Liver (tissue), 8 donors: ENCODE measurements at regions not wholly inside any gene's neighbourhood (a gene's known extent, or its start where the extent isn't known, plus 50 kb on each side); places are given as distances from the start of the nearest gene placed in this dataset.

Source experiments
- DNase-seq: peaks from one replicate; pipeline ENCODE4 v3.0.0-alpha.2; 2017; ENCODE audit warnings: low spot score
- H3K27ac ChIP-seq, 2 donors: one replicate each; pipeline ENCODE4 v1.7.0; 2013; ENCODE audit warnings: inconsistent platforms in 2 of 2, low read length in 2 of 2, control low read depth in 1 of 2, low read depth in 1 of 2, mild to moderate bottlenecking in 1 of 2
- H3K27me3 ChIP-seq, 4 donors: one replicate each; pipeline versions ENCODE4 v1.6.1 to v1.7.0; 2013; ENCODE audit warnings: low read length in 3 of 4, inconsistent platforms in 1 of 4, mild to moderate bottlenecking in 1 of 4, moderate library complexity in 1 of 4; ENCODE audit not compliant: control insufficient read depth in 4 of 4, insufficient read depth in 4 of 4
- H3K36me3 ChIP-seq, 4 donors: one replicate each; pipeline versions ENCODE4 v1.6.1 to v1.7.0; 2013; ENCODE audit warnings: low read length in 3 of 4, mild to moderate bottlenecking in 3 of 4, low read depth in 1 of 4, moderate library complexity in 1 of 4; ENCODE audit not compliant: control insufficient read depth in 4 of 4, insufficient read depth in 3 of 4
- H3K4me1 ChIP-seq, 4 donors: one replicate each; pipeline versions ENCODE4 v1.6.1 to v1.7.0; 2013; ENCODE audit warnings: low read length in 3 of 4, mild to moderate bottlenecking in 3 of 4, moderate library complexity in 1 of 4; ENCODE audit not compliant: control insufficient read depth in 4 of 4, insufficient read depth in 4 of 4
- H3K4me3 ChIP-seq, 3 donors: one replicate each; pipeline versions ENCODE4 v1.6.1 to v1.7.0; 2013; ENCODE audit warnings: low read length in 3 of 3, control low read depth in 1 of 3, low read depth in 1 of 3, mild to moderate bottlenecking in 1 of 3
- H3K9ac ChIP-seq, 2 donors: one replicate each; pipeline ENCODE4 v1.7.0; 2013; ENCODE audit warnings: low read length in 2 of 2, mild to moderate bottlenecking in 2 of 2, moderate library complexity in 2 of 2, control low read depth in 1 of 2, low read depth in 1 of 2
- H3K9me3 ChIP-seq, 4 donors: one replicate each; pipeline versions ENCODE4 v1.6.1 to v1.7.0; 2013; ENCODE audit warnings: low read length in 3 of 4; ENCODE audit not compliant: control insufficient read depth in 4 of 4
- EGR1 ChIP-seq, 2 donors: IDR thresholded peaks; 2 replicates each; pipeline ENCODE4 v1.6.1; 2016 to 2018; ENCODE audit warnings: antibody characterized with exemption in 2 of 2, low read depth in 2 of 2
- FOXA1 ChIP-seq: IDR thresholded peaks from 2 replicates; pipeline ENCODE4 v1.6.1; 2016; ENCODE audit warnings: antibody characterized with exemption
- FOXA2 ChIP-seq: IDR thresholded peaks from 2 replicates; pipeline ENCODE4 v1.6.1; 2016; ENCODE audit warnings: antibody characterized with exemption
- GABPA ChIP-seq, 2 donors: IDR thresholded peaks in 1 of 2; conservative IDR thresholded peaks in 1 of 2; 2 replicates each; pipeline ENCODE4 v1.6.1; 2016; ENCODE audit warnings: antibody characterized with exemption in 2 of 2, mild to moderate bottlenecking in 1 of 2, moderate library complexity in 1 of 2
- HNF4A ChIP-seq, 2 donors: conservative IDR thresholded peaks; 2 replicates each; pipeline ENCODE4 v1.6.1; 2016; ENCODE audit warnings: antibody characterized with exemption in 2 of 2, mild to moderate bottlenecking in 2 of 2
- HNF4G ChIP-seq: IDR thresholded peaks from 2 replicates; pipeline ENCODE4 v1.6.1; 2016; ENCODE audit warnings: antibody characterized with exemption
- JUND ChIP-seq, 2 donors: IDR thresholded peaks; 2 replicates each; pipeline ENCODE4 v1.6.1; 2016; ENCODE audit warnings: antibody characterized with exemption in 2 of 2
- NR2F2 ChIP-seq: IDR thresholded peaks from 2 replicates; pipeline ENCODE4 v1.6.1; 2016; ENCODE audit warnings: antibody characterized with exemption
- RAD21 ChIP-seq, 2 donors: IDR thresholded peaks; 2 replicates each; pipeline ENCODE4 v1.6.1; 2016; ENCODE audit warnings: antibody characterized with exemption in 2 of 2, mild to moderate bottlenecking in 2 of 2
- RXRA ChIP-seq, 2 donors: IDR thresholded peaks; 2 replicates each; pipeline ENCODE4 v1.6.1; 2017 to 2018; ENCODE audit warnings: antibody characterized with exemption in 2 of 2, mild to moderate bottlenecking in 1 of 2
- SP1 ChIP-seq: IDR thresholded peaks from 2 replicates; pipeline ENCODE4 v1.6.1; 2018; ENCODE audit warnings: antibody characterized with exemption, mild to moderate bottlenecking
- TAF1 ChIP-seq: conservative IDR thresholded peaks from 2 replicates; pipeline ENCODE4 v1.6.1; 2016; ENCODE audit warnings: antibody characterized with exemption, mild to moderate bottlenecking
- YY1 ChIP-seq: IDR thresholded peaks from 2 replicates; pipeline ENCODE4 v1.6.1; 2016; ENCODE audit warnings: antibody characterized with exemption, mild to moderate bottlenecking
- WGBS: extraction: QIAGEN DNeasy Blood & Tissue Kit; methylation state at CpG from one replicate; pipeline ENCODE4 v1.1.7; 2013; 5-methylcytosine and 5-hydroxymethylcytosine counted together
- TF ChIP-seq, protein P1 (sequence below): IDR thresholded peaks from 2 replicates; pipeline ENCODE4 v1.6.1; 2016; ENCODE audit warnings: antibody characterized with exemption
- TF ChIP-seq, protein P2 (sequence below): IDR thresholded peaks from 2 replicates; pipeline ENCODE4 v1.6.1; 2016; ENCODE audit warnings: antibody characterized with exemption
- TF ChIP-seq, protein P3 (sequence below): fragments of 150-350 bp; IDR thresholded peaks from 2 replicates; pipeline ENCODE4 v1.5.1; 2017; ENCODE audit warnings: improper control_type of control experiment, low read depth, low read length; ENCODE audit not compliant: missing input control
- TF ChIP-seq, protein P4 (sequence below): IDR thresholded peaks from 2 replicates; pipeline ENCODE4 v1.6.1; 2016; ENCODE audit warnings: antibody characterized with exemption, mild to moderate bottlenecking
- TF ChIP-seq, protein P5 (sequence below): IDR thresholded peaks from 2 replicates; pipeline ENCODE4 v1.6.1; 2016; ENCODE audit warnings: antibody characterized with exemption
- donor health status: healthy.
- donor health status: healthy.
- donor health status: healthy.
- donor health status: healthy.
- donor health status: healthy.

DNA sequence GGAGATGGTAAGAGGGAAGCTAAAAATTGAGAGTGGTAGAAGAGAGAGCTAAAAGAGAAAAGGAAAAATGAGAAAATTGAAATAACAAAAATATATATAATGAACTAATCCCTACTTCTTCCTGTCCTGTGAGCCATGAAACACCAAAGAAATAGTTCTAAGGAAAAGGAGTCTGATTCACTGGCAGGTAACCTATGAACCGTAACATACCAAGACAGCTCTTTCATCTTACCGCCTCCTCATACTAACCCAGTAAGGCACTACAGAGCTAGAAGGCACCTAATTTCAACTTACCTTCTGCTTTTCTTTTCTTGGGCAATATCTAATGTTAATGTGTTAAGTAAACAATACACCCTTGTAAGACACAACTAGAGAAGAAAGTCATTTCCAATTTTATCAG lies 297.7 kb upstream of the DIAPH2 start:
- Histone ChIP-seq H3K4me1 (no peaks in the 10 kb centered on the region), H3K9ac (no peak overlapping the region), H3K9me3 (no peaks in the 10 kb centered on the region), H3K4me3 (no peak overlapping the region), H3K36me3 (no peaks in the 10 kb centered on the region), H3K27me3 (no peaks in the 10 kb centered on the region), H3K27ac (no peak overlapping the region)
- WGBS = 94% methylated on average over 2 of the region's 2 CpGs
- no peak for TF ChIP-seq SP1
- no peak for TF ChIP-seq GABPA (IDR thresholded peaks at IDR 0.05 in 1 of 2, conservative IDR thresholded peaks at IDR 0.05 in 1 of 2)
- TF ChIP-seq, protein P1, sequence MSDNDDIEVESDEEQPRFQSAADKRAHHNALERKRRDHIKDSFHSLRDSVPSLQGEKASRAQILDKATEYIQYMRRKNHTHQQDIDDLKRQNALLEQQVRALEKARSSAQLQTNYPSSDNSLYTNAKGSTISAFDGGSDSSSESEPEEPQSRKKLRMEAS = no peak
- TF ChIP-seq, protein P2, sequence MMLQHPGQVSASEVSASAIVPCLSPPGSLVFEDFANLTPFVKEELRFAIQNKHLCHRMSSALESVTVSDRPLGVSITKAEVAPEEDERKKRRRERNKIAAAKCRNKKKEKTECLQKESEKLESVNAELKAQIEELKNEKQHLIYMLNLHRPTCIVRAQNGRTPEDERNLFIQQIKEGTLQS = no peak
- TF ChIP-seq JUND (IDR thresholded peaks at IDR 0.05) = no peak
- no peak for TF ChIP-seq HNF4A (conservative IDR thresholded peaks at IDR 0.05)
- TF ChIP-seq YY1 = no peak
- TF ChIP-seq HNF4G = no peak
- TF ChIP-seq RXRA (IDR thresholded peaks at IDR 0.05) = no peak
- TF ChIP-seq, protein P3, sequence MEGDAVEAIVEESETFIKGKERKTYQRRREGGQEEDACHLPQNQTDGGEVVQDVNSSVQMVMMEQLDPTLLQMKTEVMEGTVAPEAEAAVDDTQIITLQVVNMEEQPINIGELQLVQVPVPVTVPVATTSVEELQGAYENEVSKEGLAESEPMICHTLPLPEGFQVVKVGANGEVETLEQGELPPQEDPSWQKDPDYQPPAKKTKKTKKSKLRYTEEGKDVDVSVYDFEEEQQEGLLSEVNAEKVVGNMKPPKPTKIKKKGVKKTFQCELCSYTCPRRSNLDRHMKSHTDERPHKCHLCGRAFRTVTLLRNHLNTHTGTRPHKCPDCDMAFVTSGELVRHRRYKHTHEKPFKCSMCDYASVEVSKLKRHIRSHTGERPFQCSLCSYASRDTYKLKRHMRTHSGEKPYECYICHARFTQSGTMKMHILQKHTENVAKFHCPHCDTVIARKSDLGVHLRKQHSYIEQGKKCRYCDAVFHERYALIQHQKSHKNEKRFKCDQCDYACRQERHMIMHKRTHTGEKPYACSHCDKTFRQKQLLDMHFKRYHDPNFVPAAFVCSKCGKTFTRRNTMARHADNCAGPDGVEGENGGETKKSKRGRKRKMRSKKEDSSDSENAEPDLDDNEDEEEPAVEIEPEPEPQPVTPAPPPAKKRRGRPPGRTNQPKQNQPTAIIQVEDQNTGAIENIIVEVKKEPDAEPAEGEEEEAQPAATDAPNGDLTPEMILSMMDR = no peak
- no peak for TF ChIP-seq RAD21 (IDR thresholded peaks at IDR 0.05)
- no peak for TF ChIP-seq EGR1 (IDR thresholded peaks at IDR 0.05; ENCODE audit: low read depth in 2 of 2)
- TF ChIP-seq FOXA2 = no peak
- no peak for TF ChIP-seq FOXA1
- TF ChIP-seq TAF1 = no peak
- TF ChIP-seq NR2F2 = no peak
- TF ChIP-seq, protein P4, sequence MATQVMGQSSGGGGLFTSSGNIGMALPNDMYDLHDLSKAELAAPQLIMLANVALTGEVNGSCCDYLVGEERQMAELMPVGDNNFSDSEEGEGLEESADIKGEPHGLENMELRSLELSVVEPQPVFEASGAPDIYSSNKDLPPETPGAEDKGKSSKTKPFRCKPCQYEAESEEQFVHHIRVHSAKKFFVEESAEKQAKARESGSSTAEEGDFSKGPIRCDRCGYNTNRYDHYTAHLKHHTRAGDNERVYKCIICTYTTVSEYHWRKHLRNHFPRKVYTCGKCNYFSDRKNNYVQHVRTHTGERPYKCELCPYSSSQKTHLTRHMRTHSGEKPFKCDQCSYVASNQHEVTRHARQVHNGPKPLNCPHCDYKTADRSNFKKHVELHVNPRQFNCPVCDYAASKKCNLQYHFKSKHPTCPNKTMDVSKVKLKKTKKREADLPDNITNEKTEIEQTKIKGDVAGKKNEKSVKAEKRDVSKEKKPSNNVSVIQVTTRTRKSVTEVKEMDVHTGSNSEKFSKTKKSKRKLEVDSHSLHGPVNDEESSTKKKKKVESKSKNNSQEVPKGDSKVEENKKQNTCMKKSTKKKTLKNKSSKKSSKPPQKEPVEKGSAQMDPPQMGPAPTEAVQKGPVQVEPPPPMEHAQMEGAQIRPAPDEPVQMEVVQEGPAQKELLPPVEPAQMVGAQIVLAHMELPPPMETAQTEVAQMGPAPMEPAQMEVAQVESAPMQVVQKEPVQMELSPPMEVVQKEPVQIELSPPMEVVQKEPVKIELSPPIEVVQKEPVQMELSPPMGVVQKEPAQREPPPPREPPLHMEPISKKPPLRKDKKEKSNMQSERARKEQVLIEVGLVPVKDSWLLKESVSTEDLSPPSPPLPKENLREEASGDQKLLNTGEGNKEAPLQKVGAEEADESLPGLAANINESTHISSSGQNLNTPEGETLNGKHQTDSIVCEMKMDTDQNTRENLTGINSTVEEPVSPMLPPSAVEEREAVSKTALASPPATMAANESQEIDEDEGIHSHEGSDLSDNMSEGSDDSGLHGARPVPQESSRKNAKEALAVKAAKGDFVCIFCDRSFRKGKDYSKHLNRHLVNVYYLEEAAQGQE = no peak
- TF ChIP-seq, protein P5, sequence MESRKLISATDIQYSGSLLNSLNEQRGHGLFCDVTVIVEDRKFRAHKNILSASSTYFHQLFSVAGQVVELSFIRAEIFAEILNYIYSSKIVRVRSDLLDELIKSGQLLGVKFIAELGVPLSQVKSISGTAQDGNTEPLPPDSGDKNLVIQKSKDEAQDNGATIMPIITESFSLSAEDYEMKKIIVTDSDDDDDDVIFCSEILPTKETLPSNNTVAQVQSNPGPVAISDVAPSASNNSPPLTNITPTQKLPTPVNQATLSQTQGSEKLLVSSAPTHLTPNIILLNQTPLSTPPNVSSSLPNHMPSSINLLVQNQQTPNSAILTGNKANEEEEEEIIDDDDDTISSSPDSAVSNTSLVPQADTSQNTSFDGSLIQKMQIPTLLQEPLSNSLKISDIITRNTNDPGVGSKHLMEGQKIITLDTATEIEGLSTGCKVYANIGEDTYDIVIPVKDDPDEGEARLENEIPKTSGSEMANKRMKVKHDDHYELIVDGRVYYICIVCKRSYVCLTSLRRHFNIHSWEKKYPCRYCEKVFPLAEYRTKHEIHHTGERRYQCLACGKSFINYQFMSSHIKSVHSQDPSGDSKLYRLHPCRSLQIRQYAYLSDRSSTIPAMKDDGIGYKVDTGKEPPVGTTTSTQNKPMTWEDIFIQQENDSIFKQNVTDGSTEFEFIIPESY = no peak
- DNase-seq = no peak

DNA sequence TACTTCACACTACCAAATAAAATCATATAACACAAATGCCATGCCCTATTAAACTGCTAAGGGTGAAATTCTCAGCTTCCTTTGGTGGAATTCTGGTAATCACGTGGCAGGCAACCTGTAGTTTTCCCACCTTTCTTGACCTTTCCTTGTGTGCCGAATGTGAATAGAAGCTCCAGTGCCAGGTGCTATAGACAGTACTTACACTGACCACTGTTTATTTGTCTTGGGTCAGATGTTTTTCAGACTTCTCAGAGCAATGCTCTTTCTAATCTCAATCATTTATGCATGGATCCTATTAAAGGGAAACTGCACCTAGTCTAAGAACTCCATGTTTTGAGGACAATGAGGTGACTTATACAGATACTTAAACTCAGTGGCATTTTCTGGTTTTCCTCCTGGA lies 296.8 kb upstream of the DIAPH2 start:
- DNase-seq = no peak
- H3K4me3 ChIP-seq = no peak overlapping the region
- H3K27ac ChIP-seq = no peak overlapping the region
- no peaks in the 10 kb centered on the region for H3K9me3 ChIP-seq
- WGBS = 65% methylated on average over 2 of the region's 2 CpGs
- no peak for TF ChIP-seq NR2F2
- TF ChIP-seq, protein P5 = no peak
- H3K4me1 ChIP-seq = no peaks in the 10 kb centered on the region
- no peaks in the 10 kb centered on the region for H3K36me3 ChIP-seq
- H3K27me3 ChIP-seq = no peaks in the 10 kb centered on the region
- no peak overlapping the region for H3K9ac ChIP-seq
